Lower lobe of right lung (tissue), 2 donors: ENCODE measurements at regions not wholly inside any gene's neighbourhood (a gene's known extent, or its start where the extent isn't known, plus 50 kb on each side); places are given as distances from the start of the nearest gene placed in this dataset.

Experiments used
- ATAC-seq, 2 donors: fragments of 200-7000 bp; cut with Tn5 transposase; one replicate each; pipeline ENCODE4 v1.9.1; 2020 to 2022; ENCODE audit warnings: mild to moderate bottlenecking in 2 of 2, moderate library complexity in 2 of 2
- DNase-seq: peaks from one replicate; pipeline ENCODE4 v3.0.0-alpha.2; 2020
- H3K27ac ChIP-seq: fragments of 200-600 bp; one replicate; pipeline ENCODE4 v1.8.0; 2022
- H3K27me3 ChIP-seq: fragments of 200-600 bp; one replicate; pipeline ENCODE4 v1.8.0; 2022; ENCODE audit warnings: low read depth
- H3K36me3 ChIP-seq: fragments of 200-600 bp; one replicate; pipeline ENCODE4 v1.8.0; 2022; ENCODE audit warnings: mild to moderate bottlenecking
- H3K4me1 ChIP-seq: fragments of 200-600 bp; one replicate; pipeline ENCODE4 v1.8.0; 2022
- H3K4me3 ChIP-seq: fragments of 200-600 bp; one replicate; pipeline ENCODE4 v1.8.0; 2022; ENCODE audit warnings: mild to moderate bottlenecking
- H3K9me3 ChIP-seq: fragments of 200-600 bp; one replicate; pipeline ENCODE4 v1.8.0; 2022
- CTCF ChIP-seq: fragments of 200-600 bp; IDR thresholded peaks from one replicate; pipeline ENCODE4 v1.8.0; 2022; ENCODE audit warnings: antibody characterized with exemption, mild to moderate bottlenecking
- intact Hi-C: fragments of 100-400 bp; cut with DNase I; formaldehyde crosslinking; loops from one replicate; pipeline ENCODE4 v1.11.0; 2022
- donor health status: DM: no; HTN: yes; CAD: no; lungs with severe emphysema.

DNA sequence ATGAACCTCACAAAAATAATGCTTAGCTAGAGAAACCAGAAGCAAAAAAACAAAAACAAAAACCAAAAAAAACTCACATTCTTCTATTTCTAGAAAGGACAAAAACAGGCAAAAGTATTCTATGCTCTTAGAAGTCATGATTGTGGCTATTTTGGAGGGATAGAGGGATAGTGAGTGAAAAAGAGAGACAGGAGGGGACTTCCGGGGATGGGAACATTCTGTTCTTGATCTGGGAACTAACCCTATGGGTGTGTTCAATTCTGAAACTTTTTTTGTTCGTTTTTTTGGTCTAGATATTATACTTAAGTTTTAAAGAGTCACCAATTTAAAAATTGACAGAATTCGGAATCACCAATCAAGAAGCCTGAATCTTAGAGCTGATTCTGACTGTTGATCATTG, 120.0 kb upstream of the TPM1 start:
- TF ChIP-seq CTCF: no peak
- Histone ChIP-seq H3K4me1 (peaks cover 9% of the 10 kb centered on the region), H3K27ac (no peak overlapping the region), H3K27me3 (no peaks in the 10 kb centered on the region), H3K4me3 (no peak overlapping the region), H3K36me3 (no peaks in the 10 kb centered on the region), H3K9me3 (no peaks in the 10 kb centered on the region)
- ATAC-seq (no peak), DNase-seq (no peak)
- intact Hi-C loops: no loop called here

DNA sequence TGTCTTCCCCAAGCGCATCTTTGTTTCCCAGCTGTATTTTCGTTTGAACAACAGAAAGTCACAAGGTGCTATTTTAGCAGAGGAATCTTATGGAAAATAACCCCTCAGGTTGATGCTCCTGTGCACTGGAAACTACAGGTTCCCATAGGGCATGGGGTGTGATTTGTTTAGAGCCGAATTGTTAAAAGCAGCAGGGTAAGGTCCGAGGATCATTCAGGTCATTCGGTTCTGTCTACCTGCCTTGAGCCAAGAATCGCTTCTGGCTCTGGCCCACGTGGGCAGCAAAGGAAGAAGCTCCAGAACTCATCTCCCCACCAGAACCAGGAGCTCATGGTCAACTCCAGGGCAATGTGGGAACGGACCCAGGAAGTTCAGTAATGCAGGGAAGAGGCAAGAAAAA, 116.7 kb upstream of the TPM1 start:
- ATAC-seq (no peak), DNase-seq (no peak)
- TF ChIP-seq CTCF: no peak
- H3K9me3 ChIP-seq: no peaks in the 10 kb centered on the region
- H3K27ac ChIP-seq: no peak overlapping the region
- H3K4me1 ChIP-seq: peaks cover 8% of the 10 kb centered on the region
- no peaks in the 10 kb centered on the region for H3K27me3 ChIP-seq
- no peak overlapping the region for H3K4me3 ChIP-seq
- no peaks in the 10 kb centered on the region for H3K36me3 ChIP-seq
- intact Hi-C loops: no loop called here

- H3K27ac ChIP-seq: no peak overlapping the region
- no peak overlapping the region for H3K4me3 ChIP-seq
- no peaks in the 10 kb centered on the region for H3K36me3 ChIP-seq
- TF ChIP-seq CTCF: no peak
- no peaks in the 10 kb centered on the region for H3K27me3 ChIP-seq
- H3K4me1 ChIP-seq: no peaks in the 10 kb centered on the region
- H3K9me3 ChIP-seq: no peaks in the 10 kb centered on the region
- ATAC-seq (no peak), DNase-seq (no peak)
- intact Hi-C loops: no loop called here
Observed at GRCh38 chr15:62927196-62927595, 115.4 kb upstream of the TPM1 start.

DNA sequence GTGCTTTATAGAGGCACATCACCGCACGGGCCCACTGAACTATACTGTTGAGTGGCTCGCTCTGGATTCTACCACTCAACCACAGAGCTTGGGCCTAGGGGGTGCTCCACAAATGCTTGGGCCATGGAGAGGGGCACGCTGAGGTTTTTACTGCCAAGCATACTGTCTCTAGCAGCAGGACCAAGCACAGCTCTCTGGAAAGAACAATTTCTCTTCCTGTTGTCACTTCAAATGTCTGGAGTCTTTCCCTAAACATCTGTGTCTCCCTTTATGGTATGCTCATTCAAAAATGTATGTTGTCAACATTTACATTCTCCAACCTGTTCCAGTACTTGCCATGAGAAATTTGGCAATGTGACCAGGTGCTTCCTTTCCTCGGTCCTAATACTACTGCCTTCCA, 114.7 kb upstream of the TPM1 start:
- ATAC-seq (no peak), DNase-seq (no peak)
- TF ChIP-seq CTCF: no peak
- Histone ChIP-seq H3K27me3 (no peaks in the 10 kb centered on the region), H3K4me1 (no peaks in the 10 kb centered on the region), H3K27ac (no peak overlapping the region), H3K9me3 (no peaks in the 10 kb centered on the region), H3K36me3 (no peaks in the 10 kb centered on the region), H3K4me3 (no peak overlapping the region)
- intact Hi-C loops: no loop called here

DNA sequence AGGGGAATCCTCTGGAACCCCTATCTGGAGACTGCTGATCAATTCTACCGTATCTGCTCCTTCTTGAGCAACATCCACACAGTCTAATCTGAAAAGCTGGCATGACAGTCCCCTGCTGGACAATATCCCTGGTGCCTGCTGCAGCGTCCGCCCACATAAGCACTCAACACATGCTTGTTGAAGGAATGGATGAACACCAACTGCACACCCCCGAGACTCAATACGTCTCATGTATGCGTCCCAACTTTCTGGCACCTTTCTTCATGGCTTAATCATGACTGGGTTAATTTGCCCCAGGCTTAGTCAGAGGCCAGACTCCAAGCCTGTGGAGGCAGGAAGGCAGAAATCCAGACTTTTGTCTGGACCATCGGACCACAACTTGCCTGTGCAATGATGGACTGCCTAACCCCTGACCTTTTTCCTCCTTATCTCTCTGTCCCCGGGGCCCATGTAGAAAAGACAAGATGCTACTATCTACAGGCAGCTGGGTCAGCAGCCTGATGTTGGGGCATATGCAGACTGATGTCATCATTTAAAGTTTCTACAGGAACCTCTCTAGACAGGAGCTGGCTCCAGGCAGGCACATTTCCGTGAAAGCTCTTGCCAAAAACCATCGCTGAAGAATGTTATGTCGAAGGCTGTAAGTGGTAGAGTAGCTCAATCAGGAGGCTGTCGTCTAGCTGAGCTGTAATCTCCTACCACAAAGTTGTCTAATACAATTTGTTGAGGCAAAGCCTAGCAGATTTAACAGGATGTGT, 114.1 kb upstream of the TPM1 start:
- H3K36me3 ChIP-seq: no peaks in the 10 kb centered on the region
- H3K9me3 ChIP-seq: no peaks in the 10 kb centered on the region
- no peak for TF ChIP-seq CTCF
- ATAC-seq (peak; percentile 19 to 37), DNase-seq (no peak)
- intact Hi-C loops: no loop called here
- no peak overlapping the region for H3K27ac ChIP-seq
- no peaks in the 10 kb centered on the region for H3K4me1 ChIP-seq
- no peaks in the 10 kb centered on the region for H3K27me3 ChIP-seq
- no peak overlapping the region for H3K4me3 ChIP-seq
